H1 (cell line): ENCODE measurements at regions not wholly inside any gene's neighbourhood (a gene's known extent, or its start where the extent isn't known, plus 50 kb on each side); places are given as distances from the start of the nearest gene placed in this dataset.

ENCODE experiments used
- CBX8 ChIP-seq: fragments of 300-800, 300-1000 bp; sonication (generic); IDR thresholded peaks from 2 replicates; pipeline ENCODE4 v1.7.1; 2016; ENCODE audit warnings: low read depth, low read length, borderline replicate concordance
- EP300 ChIP-seq, 2 experiments: IDR thresholded peaks; 1 replicate in 1 of 2; 2 replicates in 1 of 2; pipeline ENCODE4 v1.6.1; 2011 to 2012; ENCODE audit warnings: low read depth in 2 of 2, low read length in 2 of 2, mild to moderate bottlenecking in 2 of 2, borderline replicate concordance in 1 of 2, inconsistent platforms in 1 of 2, moderate library complexity in 1 of 2
- GTF2F1 ChIP-seq: IDR thresholded peaks from 2 replicates; pipeline ENCODE4 v1.6.1; 2012; ENCODE audit warnings: low read depth, low read length, improper control_type of control experiment, borderline replicate concordance
- KDM5A ChIP-seq: fragments of 200-600 bp; IDR thresholded peaks from 2 replicates; pipeline ENCODE4 v1.7.1; 2012; ENCODE audit warnings: mild to moderate bottlenecking, low read length, inconsistent platforms, mixed read lengths
- SIX5 ChIP-seq: IDR thresholded peaks from 2 replicates; pipeline ENCODE4 v1.6.1; 2011; ENCODE audit warnings: mild to moderate bottlenecking, low read depth, low read length
- TF ChIP-seq, protein P1 (sequence below): fragments of 300-600 bp; sonication (generic); IDR thresholded peaks from 2 replicates; pipeline ENCODE4 v1.7.1; 2012; ENCODE audit warnings: low read length, moderate library complexity, mild to moderate bottlenecking, inconsistent platforms; ENCODE audit not compliant: insufficient replicate concordance

DNA sequence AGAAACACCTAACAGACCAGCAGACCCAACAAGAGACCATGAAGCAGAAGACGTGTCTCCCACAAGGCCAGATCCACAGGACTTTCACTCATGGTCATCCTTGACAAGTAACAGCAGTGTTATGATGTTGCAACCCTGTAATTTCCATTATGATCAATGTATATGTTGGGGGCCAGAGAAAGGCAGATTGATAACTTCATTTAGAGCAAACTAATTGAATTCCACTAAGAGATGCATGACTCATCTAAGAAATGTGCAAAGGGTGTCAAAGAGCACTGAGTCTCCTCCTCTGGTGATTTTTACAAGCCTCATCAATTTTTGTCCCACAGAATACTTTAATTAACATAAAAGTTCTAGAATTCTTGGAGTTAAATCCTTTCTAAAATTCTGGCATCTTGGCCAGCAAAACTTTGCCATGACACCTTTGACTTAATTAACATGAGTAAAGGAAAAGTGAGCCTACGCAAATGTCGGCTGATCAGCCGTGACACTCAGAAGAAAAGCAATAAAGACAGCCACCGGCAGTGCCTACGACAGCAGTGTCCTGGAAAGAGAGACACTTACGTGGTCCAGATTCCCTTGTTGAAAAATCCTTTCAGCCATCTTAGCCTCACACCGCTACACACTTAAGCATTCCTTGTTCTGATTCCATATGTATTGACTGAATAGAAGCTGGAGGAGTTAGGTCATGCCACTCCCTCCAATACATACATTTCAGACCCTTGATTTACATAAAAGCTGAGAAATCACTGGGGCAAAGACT, 370.2 kb upstream of the CCDC196 start (continued):
- TF ChIP-seq, protein P1, sequence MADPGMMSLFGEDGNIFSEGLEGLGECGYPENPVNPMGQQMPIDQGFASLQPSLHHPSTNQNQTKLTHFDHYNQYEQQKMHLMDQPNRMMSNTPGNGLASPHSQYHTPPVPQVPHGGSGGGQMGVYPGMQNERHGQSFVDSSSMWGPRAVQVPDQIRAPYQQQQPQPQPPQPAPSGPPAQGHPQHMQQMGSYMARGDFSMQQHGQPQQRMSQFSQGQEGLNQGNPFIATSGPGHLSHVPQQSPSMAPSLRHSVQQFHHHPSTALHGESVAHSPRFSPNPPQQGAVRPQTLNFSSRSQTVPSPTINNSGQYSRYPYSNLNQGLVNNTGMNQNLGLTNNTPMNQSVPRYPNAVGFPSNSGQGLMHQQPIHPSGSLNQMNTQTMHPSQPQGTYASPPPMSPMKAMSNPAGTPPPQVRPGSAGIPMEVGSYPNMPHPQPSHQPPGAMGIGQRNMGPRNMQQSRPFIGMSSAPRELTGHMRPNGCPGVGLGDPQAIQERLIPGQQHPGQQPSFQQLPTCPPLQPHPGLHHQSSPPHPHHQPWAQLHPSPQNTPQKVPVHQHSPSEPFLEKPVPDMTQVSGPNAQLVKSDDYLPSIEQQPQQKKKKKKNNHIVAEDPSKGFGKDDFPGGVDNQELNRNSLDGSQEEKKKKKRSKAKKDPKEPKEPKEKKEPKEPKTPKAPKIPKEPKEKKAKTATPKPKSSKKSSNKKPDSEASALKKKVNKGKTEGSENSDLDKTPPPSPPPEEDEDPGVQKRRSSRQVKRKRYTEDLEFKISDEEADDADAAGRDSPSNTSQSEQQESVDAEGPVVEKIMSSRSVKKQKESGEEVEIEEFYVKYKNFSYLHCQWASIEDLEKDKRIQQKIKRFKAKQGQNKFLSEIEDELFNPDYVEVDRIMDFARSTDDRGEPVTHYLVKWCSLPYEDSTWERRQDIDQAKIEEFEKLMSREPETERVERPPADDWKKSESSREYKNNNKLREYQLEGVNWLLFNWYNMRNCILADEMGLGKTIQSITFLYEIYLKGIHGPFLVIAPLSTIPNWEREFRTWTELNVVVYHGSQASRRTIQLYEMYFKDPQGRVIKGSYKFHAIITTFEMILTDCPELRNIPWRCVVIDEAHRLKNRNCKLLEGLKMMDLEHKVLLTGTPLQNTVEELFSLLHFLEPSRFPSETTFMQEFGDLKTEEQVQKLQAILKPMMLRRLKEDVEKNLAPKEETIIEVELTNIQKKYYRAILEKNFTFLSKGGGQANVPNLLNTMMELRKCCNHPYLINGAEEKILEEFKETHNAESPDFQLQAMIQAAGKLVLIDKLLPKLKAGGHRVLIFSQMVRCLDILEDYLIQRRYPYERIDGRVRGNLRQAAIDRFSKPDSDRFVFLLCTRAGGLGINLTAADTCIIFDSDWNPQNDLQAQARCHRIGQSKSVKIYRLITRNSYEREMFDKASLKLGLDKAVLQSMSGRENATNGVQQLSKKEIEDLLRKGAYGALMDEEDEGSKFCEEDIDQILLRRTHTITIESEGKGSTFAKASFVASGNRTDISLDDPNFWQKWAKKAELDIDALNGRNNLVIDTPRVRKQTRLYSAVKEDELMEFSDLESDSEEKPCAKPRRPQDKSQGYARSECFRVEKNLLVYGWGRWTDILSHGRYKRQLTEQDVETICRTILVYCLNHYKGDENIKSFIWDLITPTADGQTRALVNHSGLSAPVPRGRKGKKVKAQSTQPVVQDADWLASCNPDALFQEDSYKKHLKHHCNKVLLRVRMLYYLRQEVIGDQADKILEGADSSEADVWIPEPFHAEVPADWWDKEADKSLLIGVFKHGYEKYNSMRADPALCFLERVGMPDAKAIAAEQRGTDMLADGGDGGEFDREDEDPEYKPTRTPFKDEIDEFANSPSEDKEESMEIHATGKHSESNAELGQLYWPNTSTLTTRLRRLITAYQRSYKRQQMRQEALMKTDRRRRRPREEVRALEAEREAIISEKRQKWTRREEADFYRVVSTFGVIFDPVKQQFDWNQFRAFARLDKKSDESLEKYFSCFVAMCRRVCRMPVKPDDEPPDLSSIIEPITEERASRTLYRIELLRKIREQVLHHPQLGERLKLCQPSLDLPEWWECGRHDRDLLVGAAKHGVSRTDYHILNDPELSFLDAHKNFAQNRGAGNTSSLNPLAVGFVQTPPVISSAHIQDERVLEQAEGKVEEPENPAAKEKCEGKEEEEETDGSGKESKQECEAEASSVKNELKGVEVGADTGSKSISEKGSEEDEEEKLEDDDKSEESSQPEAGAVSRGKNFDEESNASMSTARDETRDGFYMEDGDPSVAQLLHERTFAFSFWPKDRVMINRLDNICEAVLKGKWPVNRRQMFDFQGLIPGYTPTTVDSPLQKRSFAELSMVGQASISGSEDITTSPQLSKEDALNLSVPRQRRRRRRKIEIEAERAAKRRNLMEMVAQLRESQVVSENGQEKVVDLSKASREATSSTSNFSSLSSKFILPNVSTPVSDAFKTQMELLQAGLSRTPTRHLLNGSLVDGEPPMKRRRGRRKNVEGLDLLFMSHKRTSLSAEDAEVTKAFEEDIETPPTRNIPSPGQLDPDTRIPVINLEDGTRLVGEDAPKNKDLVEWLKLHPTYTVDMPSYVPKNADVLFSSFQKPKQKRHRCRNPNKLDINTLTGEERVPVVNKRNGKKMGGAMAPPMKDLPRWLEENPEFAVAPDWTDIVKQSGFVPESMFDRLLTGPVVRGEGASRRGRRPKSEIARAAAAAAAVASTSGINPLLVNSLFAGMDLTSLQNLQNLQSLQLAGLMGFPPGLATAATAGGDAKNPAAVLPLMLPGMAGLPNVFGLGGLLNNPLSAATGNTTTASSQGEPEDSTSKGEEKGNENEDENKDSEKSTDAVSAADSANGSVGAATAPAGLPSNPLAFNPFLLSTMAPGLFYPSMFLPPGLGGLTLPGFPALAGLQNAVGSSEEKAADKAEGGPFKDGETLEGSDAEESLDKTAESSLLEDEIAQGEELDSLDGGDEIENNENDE: no peak
- no peak for TF ChIP-seq CBX8
- TF ChIP-seq EP300 (IDR thresholded peaks at IDR 0.05; ENCODE audit: borderline replicate concordance in 1 of 2, low read depth in 2 of 2, low read length in 2 of 2): no peak
- no peak for TF ChIP-seq GTF2F1
- no peak for TF ChIP-seq KDM5A
- TF ChIP-seq SIX5: no peak
